GM19239 (cell line): ENCODE measurements at regions not wholly inside any gene's neighbourhood (a gene's known extent, or its start where the extent isn't known, plus 50 kb on each side); places are given as distances from the start of the nearest gene placed in this dataset.

Experiments
- DNase-seq: peaks from one replicate; pipeline ENCODE4 v3.0.0; 2011; ENCODE audit warnings: low spot score; ENCODE audit not compliant: insufficient read length
- FAIRE-seq: peaks from 2 replicates; lab custom pipeline; 2011; peaks lifted over from hg19 to GRCh38; lab: Jason Lieb, UNC

GRCh38 chr13:80430561-80430960, 89.6 kb upstream of the SPRY2 start:
- no peak for FAIRE-seq
- no peak for DNase-seq

GRCh38 chr13:80428349-80429096, 87.6 kb upstream of the SPRY2 start:
- DNase-seq = no peak
- FAIRE-seq = no peak

GRCh38 chr13:80419416-80419815, 78.5 kb upstream of the SPRY2 start:
- FAIRE-seq = no peak
- DNase-seq = no peak

GRCh38 chr13:80413611-80414010, 72.7 kb upstream of the SPRY2 start:
- DNase-seq = no peak
- FAIRE-seq = no peak

GRCh38 chr13:80408270-80408669, 67.3 kb upstream of the SPRY2 start:
- DNase-seq = no peak
- no peak for FAIRE-seq

- DNase-seq = no peak
- peak; percentile 70 for FAIRE-seq
Measured at GRCh38 chr13:80400865-80401426, 60.0 kb upstream of the SPRY2 start.

GRCh38 chr13:80400164-80400864, 59.4 kb upstream of the SPRY2 start:
- FAIRE-seq (peak; percentile 39), DNase-seq (no peak)

GRCh38 chr13:80399340-80400163, 58.6 kb upstream of the SPRY2 start:
- DNase-seq (no peak), FAIRE-seq (peak; percentile 59)
